ENCODE measurements at regions not wholly inside any gene's neighbourhood (a gene's known extent, or its start where the extent isn't known, plus 50 kb on each side); places are given as distances from the start of the nearest gene placed in this dataset.

- no peak for TF ChIP-seq CTCF (conservative IDR thresholded peaks at IDR 0.05)
- no peak overlapping the region for H3K27ac ChIP-seq
Measured at GRCh38 chr1:208593306-208594006, 349.3 kb upstream of the PLXNA2 start.

- no peak for TF ChIP-seq CTCF (conservative IDR thresholded peaks at IDR 0.05)
- no peak overlapping the region for H3K27ac ChIP-seq
Measured at GRCh38 chr1:208595236-208595635, 351.1 kb upstream of the PLXNA2 start.

- no peak for TF ChIP-seq CTCF (conservative IDR thresholded peaks at IDR 0.05)
- no peak overlapping the region for H3K27ac ChIP-seq
Measured at GRCh38 chr1:208595745-208596144, 351.6 kb upstream of the PLXNA2 start.

- no peak for TF ChIP-seq CTCF (conservative IDR thresholded peaks at IDR 0.05)
- no peak overlapping the region for H3K27ac ChIP-seq
Measured at GRCh38 chr1:208597571-208597970, 353.4 kb upstream of the PLXNA2 start.

GRCh38 chr1:208598021-208598420, 353.8 kb upstream of the PLXNA2 start:
- no peak for TF ChIP-seq CTCF (conservative IDR thresholded peaks at IDR 0.05)

GRCh38 chr1:208599063-208599462, 354.9 kb upstream of the PLXNA2 start:
- no peak overlapping the region for H3K27ac ChIP-seq
- TF ChIP-seq CTCF (conservative IDR thresholded peaks at IDR 0.05): no peak

More at GRCh38 chr1:208598021-208598420, 353.8 kb upstream of the PLXNA2 start:
- H3K27ac ChIP-seq: no peak overlapping the region

GRCh38 chr1:208600456-208601190, 356.4 kb upstream of the PLXNA2 start:
- TF ChIP-seq CTCF (conservative IDR thresholded peaks at IDR 0.05): no peak

More at GRCh38 chr1:208600456-208601190, 356.4 kb upstream of the PLXNA2 start:
- no peak overlapping the region for H3K27ac ChIP-seq
